ENCODE measurements at regions not wholly inside any gene's neighbourhood (a gene's known extent, or its start where the extent isn't known, plus 50 kb on each side); places are given as distances from the start of the nearest gene placed in this dataset.

GRCh38 chr3:30156586-30157498, 449.6 kb upstream of the TGFBR2 start:
- Histone ChIP-seq H3K27ac (ENCODE audit: low read depth, low read length) (peak overlapping the region; percentile 42), H3K9me3 (ENCODE audit: control insufficient read depth in 5 of 5, low read length in 5 of 5) (no peaks in the 10 kb centered on the region), H3K36me3 (ENCODE audit: control insufficient read depth in 5 of 5, insufficient read depth in 5 of 5, low read length in 5 of 5) (no peaks in the 10 kb centered on the region), H3K27me3 (ENCODE audit: control insufficient read depth in 5 of 5, insufficient read depth in 4 of 5, low read length in 5 of 5) (no peaks in the 10 kb centered on the region), H3K4me3 (ENCODE audit: low read depth in 1 of 5, low read length in 5 of 5) (no peak overlapping the region), H3K4me1 (ENCODE audit: control insufficient read depth in 5 of 5, insufficient read depth in 5 of 5, low read length in 5 of 5) (peaks cover 0 to 31% (median 21%) of the 10 kb centered on the region in 5 donors), H3K9ac (ENCODE audit: low read length in 5 of 5) (no peak overlapping the region)

DNA sequence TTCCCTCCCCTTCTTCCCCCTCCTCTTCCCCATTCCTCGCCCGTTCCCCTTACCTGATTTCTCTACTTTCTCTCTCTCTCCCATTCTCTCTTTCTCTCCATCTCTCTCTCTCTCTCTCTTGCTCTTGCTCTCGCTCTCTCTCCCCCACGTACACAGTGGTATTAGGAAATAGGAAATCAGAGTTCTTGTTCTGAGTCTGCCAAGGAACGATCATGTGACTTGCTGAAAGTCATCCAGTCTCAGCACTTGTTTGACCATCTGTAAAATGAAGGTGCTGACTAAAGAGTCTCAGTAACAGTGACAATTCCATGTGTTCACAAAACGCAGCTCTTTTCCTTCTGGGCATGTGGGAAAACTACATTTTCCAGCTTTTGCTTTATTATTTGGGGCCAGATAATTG, 445.0 kb upstream of the TGFBR2 start:
- Histone ChIP-seq H3K9ac (ENCODE audit: low read length in 5 of 5) (no peak overlapping the region), H3K27ac (ENCODE audit: low read depth, low read length) (no peak overlapping the region), H3K36me3 (ENCODE audit: control insufficient read depth in 5 of 5, insufficient read depth in 5 of 5, low read length in 5 of 5) (no peaks in the 10 kb centered on the region), H3K9me3 (ENCODE audit: control insufficient read depth in 5 of 5, low read length in 5 of 5) (peaks cover 0 to 6% (median 3%) of the 10 kb centered on the region in 5 donors), H3K4me1 (ENCODE audit: control insufficient read depth in 5 of 5, insufficient read depth in 5 of 5, low read length in 5 of 5) (peaks cover 0 to 32% (median 20%) of the 10 kb centered on the region in 5 donors), H3K27me3 (ENCODE audit: control insufficient read depth in 5 of 5, insufficient read depth in 4 of 5, low read length in 5 of 5) (no peaks in the 10 kb centered on the region), H3K4me3 (ENCODE audit: low read depth in 1 of 5, low read length in 5 of 5) (peak overlapping the region in 3 of 5 donors; percentile 11 to 41 (median 24))

DNA sequence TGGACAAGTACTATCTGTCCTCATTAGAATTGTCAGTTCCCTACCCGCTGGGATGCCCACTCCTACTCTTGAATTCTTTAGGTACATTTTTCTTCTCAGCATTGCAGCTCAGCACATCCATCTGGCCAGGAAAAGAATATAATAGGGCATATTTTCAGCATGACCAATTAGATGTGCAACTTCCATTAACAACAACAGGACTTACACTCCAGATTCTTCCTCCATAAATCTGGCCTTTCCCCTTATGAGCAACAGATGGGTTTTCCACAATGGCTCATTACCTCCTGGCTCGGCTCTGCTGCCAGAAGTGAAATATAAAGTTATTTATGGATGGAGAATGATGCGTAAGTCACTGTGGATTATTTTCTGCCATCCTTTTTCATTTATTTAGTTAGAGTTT, 443.8 kb upstream of the TGFBR2 start:
- H3K36me3 ChIP-seq (ENCODE audit: control insufficient read depth in 5 of 5, insufficient read depth in 5 of 5, low read length in 5 of 5) = no peaks in the 10 kb centered on the region
- peaks cover 0 to 6% (median 3%) of the 10 kb centered on the region in 5 donors for H3K9me3 ChIP-seq (ENCODE audit: control insufficient read depth in 5 of 5, low read length in 5 of 5)
- no peak overlapping the region for H3K9ac ChIP-seq (ENCODE audit: low read length in 5 of 5)
- peaks cover 0 to 25% (median 12%) of the 10 kb centered on the region in 5 donors for H3K4me1 ChIP-seq (ENCODE audit: control insufficient read depth in 5 of 5, insufficient read depth in 5 of 5, low read length in 5 of 5)
- no peaks in the 10 kb centered on the region for H3K27me3 ChIP-seq (ENCODE audit: control insufficient read depth in 5 of 5, insufficient read depth in 4 of 5, low read length in 5 of 5)
- no peak overlapping the region for H3K4me3 ChIP-seq (ENCODE audit: low read depth in 1 of 5, low read length in 5 of 5)
- no peak overlapping the region for H3K27ac ChIP-seq (ENCODE audit: low read depth, low read length)

DNA sequence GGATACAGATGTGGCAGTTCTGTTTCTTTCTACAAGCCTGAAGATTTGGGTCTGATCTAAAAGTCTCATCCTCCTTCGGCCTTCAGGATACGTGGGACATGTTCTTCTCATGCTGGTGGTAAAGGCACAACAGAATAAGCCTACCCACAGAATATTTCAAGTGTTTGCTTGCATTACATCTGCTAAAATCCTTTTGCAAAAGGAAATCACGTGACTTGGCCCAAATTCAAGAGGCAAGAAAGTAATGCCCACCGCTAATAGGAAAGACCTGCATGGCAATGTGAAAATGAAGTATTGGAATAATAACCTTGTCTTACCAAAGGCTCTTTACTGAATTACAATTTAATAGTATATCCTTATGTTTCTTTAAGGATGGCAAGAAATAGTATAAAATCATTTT, 439.9 kb upstream of the TGFBR2 start:
- H3K27ac ChIP-seq (ENCODE audit: low read depth, low read length) = no peak overlapping the region
- H3K9ac ChIP-seq (ENCODE audit: low read length in 5 of 5) = no peak overlapping the region
- H3K4me1 ChIP-seq (ENCODE audit: control insufficient read depth in 5 of 5, insufficient read depth in 5 of 5, low read length in 5 of 5) = peaks cover 0 to 23% (median 4%) of the 10 kb centered on the region in 5 donors
- H3K27me3 ChIP-seq (ENCODE audit: control insufficient read depth in 5 of 5, insufficient read depth in 4 of 5, low read length in 5 of 5) = no peaks in the 10 kb centered on the region
- H3K4me3 ChIP-seq (ENCODE audit: low read depth in 1 of 5, low read length in 5 of 5) = no peak overlapping the region
- peaks cover 0 to 6% (median 3%) of the 10 kb centered on the region in 5 donors for H3K9me3 ChIP-seq (ENCODE audit: control insufficient read depth in 5 of 5, low read length in 5 of 5)
- H3K36me3 ChIP-seq (ENCODE audit: control insufficient read depth in 5 of 5, insufficient read depth in 5 of 5, low read length in 5 of 5) = no peaks in the 10 kb centered on the region

- Histone ChIP-seq H3K9ac (ENCODE audit: low read length in 5 of 5) (no peak overlapping the region), H3K4me1 (ENCODE audit: control insufficient read depth in 5 of 5, insufficient read depth in 5 of 5, low read length in 5 of 5) (peaks cover 0 to 13% (median 0%) of the 10 kb centered on the region in 5 donors), H3K4me3 (ENCODE audit: low read depth in 1 of 5, low read length in 5 of 5) (no peak overlapping the region), H3K27me3 (ENCODE audit: control insufficient read depth in 5 of 5, insufficient read depth in 4 of 5, low read length in 5 of 5) (no peaks in the 10 kb centered on the region), H3K9me3 (ENCODE audit: control insufficient read depth in 5 of 5, low read length in 5 of 5) (peaks cover 0 to 6% (median 3%) of the 10 kb centered on the region in 5 donors), H3K27ac (ENCODE audit: low read depth, low read length) (no peak overlapping the region), H3K36me3 (ENCODE audit: control insufficient read depth in 5 of 5, insufficient read depth in 5 of 5, low read length in 5 of 5) (no peaks in the 10 kb centered on the region)
These were observed 438.8 kb upstream of the TGFBR2 start for GRCh38 chr3:30167541-30168011.

DNA sequence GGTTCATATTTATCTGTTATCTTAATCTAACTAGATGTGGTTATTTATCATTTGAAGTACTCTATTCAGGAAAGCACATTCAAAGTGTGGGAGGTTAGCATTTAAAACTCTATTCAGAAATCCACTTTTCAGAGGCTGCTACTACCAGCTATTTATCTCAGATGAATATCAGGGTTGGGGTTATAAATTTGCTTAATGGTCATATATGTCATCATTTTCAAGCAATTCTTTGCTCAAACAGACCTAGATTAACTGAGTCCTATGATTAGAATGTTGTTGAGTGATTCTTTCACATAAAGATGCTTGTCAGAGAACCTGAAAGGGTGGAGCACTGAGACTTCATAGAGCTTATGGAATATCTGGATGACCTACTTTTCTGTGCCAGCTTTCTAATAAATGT, 436.9 kb upstream of the TGFBR2 start:
- Histone ChIP-seq H3K9me3 (ENCODE audit: control insufficient read depth in 5 of 5, low read length in 5 of 5) (peaks cover 0 to 6% (median 3%) of the 10 kb centered on the region in 5 donors), H3K9ac (ENCODE audit: low read length in 5 of 5) (no peak overlapping the region), H3K27ac (ENCODE audit: low read depth, low read length) (no peak overlapping the region), H3K36me3 (ENCODE audit: control insufficient read depth in 5 of 5, insufficient read depth in 5 of 5, low read length in 5 of 5) (no peaks in the 10 kb centered on the region), H3K4me3 (ENCODE audit: low read depth in 1 of 5, low read length in 5 of 5) (no peak overlapping the region), H3K27me3 (ENCODE audit: control insufficient read depth in 5 of 5, insufficient read depth in 4 of 5, low read length in 5 of 5) (no peaks in the 10 kb centered on the region), H3K4me1 (ENCODE audit: control insufficient read depth in 5 of 5, insufficient read depth in 5 of 5, low read length in 5 of 5) (peaks cover 0 to 7% (median 0%) of the 10 kb centered on the region in 5 donors)

DNA sequence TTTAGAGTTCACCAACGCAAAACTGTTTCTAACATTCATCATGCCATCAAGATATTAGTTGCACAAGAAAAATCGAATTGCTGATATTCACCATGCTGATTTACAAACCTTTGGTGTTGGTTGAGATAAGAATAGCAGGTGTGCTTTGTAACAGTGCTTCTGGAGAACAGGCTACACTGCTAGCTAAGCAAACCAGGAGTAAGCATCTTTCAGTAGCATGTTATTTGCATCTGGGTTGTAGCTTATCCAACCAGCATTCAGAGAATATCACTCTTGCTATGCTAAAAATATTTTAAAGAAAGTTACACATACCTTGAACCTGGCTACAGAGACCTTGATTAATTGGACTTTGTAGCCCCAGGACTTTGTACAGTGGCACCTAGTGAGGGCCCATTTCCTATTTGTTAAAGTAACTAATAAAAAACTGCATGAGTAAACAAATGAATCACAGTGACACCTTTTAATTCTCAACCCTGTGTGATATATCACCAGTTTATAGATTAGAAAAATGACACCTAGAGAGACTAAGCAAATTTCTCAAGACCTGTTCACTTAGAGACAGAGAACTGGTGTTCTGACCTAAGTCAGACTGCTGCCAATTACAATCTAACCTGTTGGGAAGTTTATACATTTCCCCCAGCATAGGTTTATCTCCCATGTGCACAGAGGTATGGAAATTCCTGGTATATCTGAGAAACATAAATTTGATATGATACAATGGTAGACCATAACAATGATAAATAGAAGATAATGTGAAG, 435.5 kb upstream of the TGFBR2 start:
- Histone ChIP-seq H3K27ac (ENCODE audit: low read depth, low read length) (no peak overlapping the region), H3K36me3 (ENCODE audit: control insufficient read depth in 5 of 5, insufficient read depth in 5 of 5, low read length in 5 of 5) (no peaks in the 10 kb centered on the region), H3K9ac (ENCODE audit: low read length in 5 of 5) (no peak overlapping the region), H3K27me3 (ENCODE audit: control insufficient read depth in 5 of 5, insufficient read depth in 4 of 5, low read length in 5 of 5) (no peaks in the 10 kb centered on the region), H3K9me3 (ENCODE audit: control insufficient read depth in 5 of 5, low read length in 5 of 5) (peaks cover 0 to 2% (median 0%) of the 10 kb centered on the region in 5 donors), H3K4me1 (ENCODE audit: control insufficient read depth in 5 of 5, insufficient read depth in 5 of 5, low read length in 5 of 5) (peaks cover 0 to 7% (median 0%) of the 10 kb centered on the region in 5 donors), H3K4me3 (ENCODE audit: low read depth in 1 of 5, low read length in 5 of 5) (no peak overlapping the region)

- H3K4me1 ChIP-seq (ENCODE audit: control insufficient read depth in 5 of 5, insufficient read depth in 5 of 5, low read length in 5 of 5) = no peaks in the 10 kb centered on the region
- no peak overlapping the region for H3K27ac ChIP-seq (ENCODE audit: low read depth, low read length)
- no peaks in the 10 kb centered on the region for H3K9me3 ChIP-seq (ENCODE audit: control insufficient read depth in 5 of 5, low read length in 5 of 5)
- no peak overlapping the region for H3K9ac ChIP-seq (ENCODE audit: low read length in 5 of 5)
- H3K4me3 ChIP-seq (ENCODE audit: low read depth in 1 of 5, low read length in 5 of 5) = no peak overlapping the region
- no peaks in the 10 kb centered on the region for H3K36me3 ChIP-seq (ENCODE audit: control insufficient read depth in 5 of 5, insufficient read depth in 5 of 5, low read length in 5 of 5)
- no peaks in the 10 kb centered on the region for H3K27me3 ChIP-seq (ENCODE audit: control insufficient read depth in 5 of 5, insufficient read depth in 4 of 5, low read length in 5 of 5)
These were observed 432.0 kb upstream of the TGFBR2 start for GRCh38 chr3:30174357-30174756.

GRCh38 chr3:30180310-30181177, 425.9 kb upstream of the TGFBR2 start:
- H3K27ac ChIP-seq (ENCODE audit: low read depth, low read length) = no peak overlapping the region
- no peak overlapping the region for H3K9ac ChIP-seq (ENCODE audit: low read length in 5 of 5)
- no peaks in the 10 kb centered on the region for H3K27me3 ChIP-seq (ENCODE audit: control insufficient read depth in 5 of 5, insufficient read depth in 4 of 5, low read length in 5 of 5)
- H3K4me3 ChIP-seq (ENCODE audit: low read depth in 1 of 5, low read length in 5 of 5) = no peak overlapping the region
- H3K9me3 ChIP-seq (ENCODE audit: control insufficient read depth in 5 of 5, low read length in 5 of 5) = no peaks in the 10 kb centered on the region
- no peaks in the 10 kb centered on the region for H3K36me3 ChIP-seq (ENCODE audit: control insufficient read depth in 5 of 5, insufficient read depth in 5 of 5, low read length in 5 of 5)
- H3K4me1 ChIP-seq (ENCODE audit: control insufficient read depth in 5 of 5, insufficient read depth in 5 of 5, low read length in 5 of 5) = peaks cover 0 to 10% (median 7%) of the 10 kb centered on the region in 5 donors
